ENCODE measurements at regions not wholly inside any gene's neighbourhood (a gene's known extent, or its start where the extent isn't known, plus 50 kb on each side); places are given as distances from the start of the nearest gene placed in this dataset.

GRCh38 chr18:76757335-76757734 lies 65.0 kb upstream of the ZNF236 start (continued):
- TF ChIP-seq TEAD1 (CRISPR knock-in tag; IDR thresholded peaks at IDR 0.05) (no peak), AR (CRISPR knock-in tag; IDR thresholded peaks at IDR 0.05) (no peak)

- ChIA-PET POLR2A (no interaction called here), CTCF (interaction anchor here (1.2 kb wide), 1 partner anchor 46 kb away, joined by 3 read pairs; no protein-coding TSS in a partner anchor)
Measured at GRCh38 chr18:76756531-76757253, 65.7 kb upstream of the ZNF236 start.

More at GRCh38 chr18:76756531-76757253, 65.7 kb upstream of the ZNF236 start:
- no peak overlapping the region for H3K27ac Mint-ChIP-seq
- TF ChIP-seq NR1H2 (CRISPR knock-in tag; IDR thresholded peaks at IDR 0.05) (no peak), RELA (CRISPR knock-in tag; IDR thresholded peaks at IDR 0.05; ENCODE audit: borderline replicate concordance) (no peak), ETV6 (CRISPR knock-in tag; IDR thresholded peaks at IDR 0.05) (no peak), ZNF423 (CRISPR knock-in tag; IDR thresholded peaks at IDR 0.05) (no peak), ZNF512 (CRISPR knock-in tag; IDR thresholded peaks at IDR 0.05; ENCODE audit: borderline replicate concordance) (no peak), SOX15 (CRISPR knock-in tag; IDR thresholded peaks at IDR 0.05) (no peak), CDX4 (CRISPR knock-in tag; IDR thresholded peaks at IDR 0.05; ENCODE audit: borderline replicate concordance) (no peak), MAX (CRISPR knock-in tag; IDR thresholded peaks at IDR 0.05) (no peak), PRRX2 (CRISPR knock-in tag; IDR thresholded peaks at IDR 0.05) (no peak), NR2C2 (CRISPR knock-in tag; IDR thresholded peaks at IDR 0.05) (no peak)
- TF ChIP-seq, protein P1, sequence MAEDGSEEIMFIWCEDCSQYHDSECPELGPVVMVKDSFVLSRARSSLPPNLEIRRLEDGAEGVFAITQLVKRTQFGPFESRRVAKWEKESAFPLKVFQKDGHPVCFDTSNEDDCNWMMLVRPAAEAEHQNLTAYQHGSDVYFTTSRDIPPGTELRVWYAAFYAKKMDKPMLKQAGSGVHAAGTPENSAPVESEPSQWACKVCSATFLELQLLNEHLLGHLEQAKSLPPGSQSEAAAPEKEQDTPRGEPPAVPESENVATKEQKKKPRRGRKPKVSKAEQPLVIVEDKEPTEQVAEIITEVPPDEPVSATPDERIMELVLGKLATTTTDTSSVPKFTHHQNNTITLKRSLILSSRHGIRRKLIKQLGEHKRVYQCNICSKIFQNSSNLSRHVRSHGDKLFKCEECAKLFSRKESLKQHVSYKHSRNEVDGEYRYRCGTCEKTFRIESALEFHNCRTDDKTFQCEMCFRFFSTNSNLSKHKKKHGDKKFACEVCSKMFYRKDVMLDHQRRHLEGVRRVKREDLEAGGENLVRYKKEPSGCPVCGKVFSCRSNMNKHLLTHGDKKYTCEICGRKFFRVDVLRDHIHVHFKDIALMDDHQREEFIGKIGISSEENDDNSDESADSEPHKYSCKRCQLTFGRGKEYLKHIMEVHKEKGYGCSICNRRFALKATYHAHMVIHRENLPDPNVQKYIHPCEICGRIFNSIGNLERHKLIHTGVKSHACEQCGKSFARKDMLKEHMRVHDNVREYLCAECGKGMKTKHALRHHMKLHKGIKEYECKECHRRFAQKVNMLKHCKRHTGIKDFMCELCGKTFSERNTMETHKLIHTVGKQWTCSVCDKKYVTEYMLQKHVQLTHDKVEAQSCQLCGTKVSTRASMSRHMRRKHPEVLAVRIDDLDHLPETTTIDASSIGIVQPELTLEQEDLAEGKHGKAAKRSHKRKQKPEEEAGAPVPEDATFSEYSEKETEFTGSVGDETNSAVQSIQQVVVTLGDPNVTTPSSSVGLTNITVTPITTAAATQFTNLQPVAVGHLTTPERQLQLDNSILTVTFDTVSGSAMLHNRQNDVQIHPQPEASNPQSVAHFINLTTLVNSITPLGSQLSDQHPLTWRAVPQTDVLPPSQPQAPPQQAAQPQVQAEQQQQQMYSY (CRISPR knock-in tag; IDR thresholded peaks at IDR 0.05): no peak
- TF ChIP-seq, protein P2, sequence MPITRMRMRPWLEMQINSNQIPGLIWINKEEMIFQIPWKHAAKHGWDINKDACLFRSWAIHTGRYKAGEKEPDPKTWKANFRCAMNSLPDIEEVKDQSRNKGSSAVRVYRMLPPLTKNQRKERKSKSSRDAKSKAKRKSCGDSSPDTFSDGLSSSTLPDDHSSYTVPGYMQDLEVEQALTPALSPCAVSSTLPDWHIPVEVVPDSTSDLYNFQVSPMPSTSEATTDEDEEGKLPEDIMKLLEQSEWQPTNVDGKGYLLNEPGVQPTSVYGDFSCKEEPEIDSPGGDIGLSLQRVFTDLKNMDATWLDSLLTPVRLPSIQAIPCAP (CRISPR knock-in tag; IDR thresholded peaks at IDR 0.05): no peak
- TF ChIP-seq, protein P3, sequence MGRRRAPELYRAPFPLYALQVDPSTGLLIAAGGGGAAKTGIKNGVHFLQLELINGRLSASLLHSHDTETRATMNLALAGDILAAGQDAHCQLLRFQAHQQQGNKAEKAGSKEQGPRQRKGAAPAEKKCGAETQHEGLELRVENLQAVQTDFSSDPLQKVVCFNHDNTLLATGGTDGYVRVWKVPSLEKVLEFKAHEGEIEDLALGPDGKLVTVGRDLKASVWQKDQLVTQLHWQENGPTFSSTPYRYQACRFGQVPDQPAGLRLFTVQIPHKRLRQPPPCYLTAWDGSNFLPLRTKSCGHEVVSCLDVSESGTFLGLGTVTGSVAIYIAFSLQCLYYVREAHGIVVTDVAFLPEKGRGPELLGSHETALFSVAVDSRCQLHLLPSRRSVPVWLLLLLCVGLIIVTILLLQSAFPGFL (CRISPR knock-in tag; IDR thresholded peaks at IDR 0.05; ENCODE audit: borderline replicate concordance): no peak
- no peak for ATAC-seq
- DNase-seq (ENCODE audit: low spot score): no peak
- no peak overlapping the region for H3K4me3 Mint-ChIP-seq
- no peaks in the 10 kb centered on the region; the same call in 1 of the 2 replicates for H3K36me3 Mint-ChIP-seq
- H3K9me3 Mint-ChIP-seq: peaks cover 22% of the 10 kb centered on the region
- H3K4me1 Mint-ChIP-seq: no peaks in the 10 kb centered on the region
- no peaks in the 10 kb centered on the region for H3K27me3 Mint-ChIP-seq (ENCODE audit: low read depth)
